ENCODE measurements at regions not wholly inside any gene's neighbourhood (a gene's known extent, or its start where the extent isn't known, plus 50 kb on each side); places are given as distances from the start of the nearest gene placed in this dataset.

DNA sequence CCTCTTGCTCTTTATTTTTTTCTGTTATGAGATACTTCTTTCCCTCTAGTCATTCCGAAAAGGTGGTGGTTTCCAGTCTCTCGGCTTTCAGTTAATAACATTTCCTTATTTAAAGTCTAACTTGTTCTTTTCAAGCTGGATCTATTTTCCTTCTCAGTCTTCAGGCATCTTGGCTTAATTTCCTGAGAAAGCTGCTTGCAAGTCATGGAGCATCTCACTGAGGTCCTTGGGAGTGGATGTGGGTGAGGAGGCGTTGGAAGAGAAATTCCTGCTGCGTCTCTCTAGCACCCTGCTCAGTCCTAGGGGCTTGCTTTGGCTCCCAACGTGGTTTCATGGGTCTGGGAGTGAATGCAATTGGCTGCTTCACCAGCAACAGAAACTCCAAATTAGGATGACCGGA lies 210.2 kb upstream of the MKI67 start:
- ATAC-seq = no peak
- Mint-ChIP-seq H3K4me1 (no peaks in the 10 kb centered on the region), H3K4me3 (no peak overlapping the region), H3K36me3 (no peaks in the 10 kb centered on the region), H3K9me3 (peaks cover 0 to 10% (median 0%) of the 10 kb centered on the region in 9 donors), H3K27ac (no peak overlapping the region), H3K27me3 (peaks cover 6 to 21% (median 15%) of the 10 kb centered on the region in 5 donors)
- no peak for DNase-seq
- POLR2A ChIA-PET = no interaction called here

- no peaks in the 10 kb centered on the region for H3K4me1 Mint-ChIP-seq
- H3K9me3 Mint-ChIP-seq = peaks cover 0 to 10% (median 0%) of the 10 kb centered on the region in 9 donors
- ATAC-seq (no peak), DNase-seq (no peak)
- POLR2A ChIA-PET = no interaction called here
- H3K27ac Mint-ChIP-seq = no peak overlapping the region
- peaks cover 6 to 21% (median 17%) of the 10 kb centered on the region in 5 donors for H3K27me3 Mint-ChIP-seq
- H3K4me3 Mint-ChIP-seq = no peak overlapping the region
- H3K36me3 Mint-ChIP-seq = no peaks in the 10 kb centered on the region
Observed at GRCh38 chr10:128337860-128338378, 211.7 kb upstream of the MKI67 start.

GRCh38 chr10:128338951-128339350 lies 212.7 kb upstream of the MKI67 start:
- H3K27ac Mint-ChIP-seq = no peak overlapping the region
- no peak overlapping the region for H3K4me3 Mint-ChIP-seq
- no peaks in the 10 kb centered on the region for H3K36me3 Mint-ChIP-seq
- no peak for ATAC-seq
- peaks cover 0 to 10% (median 0%) of the 10 kb centered on the region in 9 donors for H3K9me3 Mint-ChIP-seq
- no peak for DNase-seq
- H3K4me1 Mint-ChIP-seq = no peaks in the 10 kb centered on the region
- H3K27me3 Mint-ChIP-seq = peaks cover 4 to 21% (median 14%) of the 10 kb centered on the region in 5 donors
- POLR2A ChIA-PET = no interaction called here

- no peaks in the 10 kb centered on the region for H3K36me3 Mint-ChIP-seq
- no peak overlapping the region for H3K4me3 Mint-ChIP-seq
- DNase-seq (no peak), ATAC-seq (no peak)
- POLR2A ChIA-PET = no interaction called here
- H3K27me3 Mint-ChIP-seq = peaks cover 6 to 21% (median 14%) of the 10 kb centered on the region in 5 donors
- H3K4me1 Mint-ChIP-seq = no peaks in the 10 kb centered on the region
- no peak overlapping the region for H3K27ac Mint-ChIP-seq
- peaks cover 0 to 11% (median 0%) of the 10 kb centered on the region in 9 donors for H3K9me3 Mint-ChIP-seq
Observed at GRCh38 chr10:128339753-128340152, 213.5 kb upstream of the MKI67 start.

DNA sequence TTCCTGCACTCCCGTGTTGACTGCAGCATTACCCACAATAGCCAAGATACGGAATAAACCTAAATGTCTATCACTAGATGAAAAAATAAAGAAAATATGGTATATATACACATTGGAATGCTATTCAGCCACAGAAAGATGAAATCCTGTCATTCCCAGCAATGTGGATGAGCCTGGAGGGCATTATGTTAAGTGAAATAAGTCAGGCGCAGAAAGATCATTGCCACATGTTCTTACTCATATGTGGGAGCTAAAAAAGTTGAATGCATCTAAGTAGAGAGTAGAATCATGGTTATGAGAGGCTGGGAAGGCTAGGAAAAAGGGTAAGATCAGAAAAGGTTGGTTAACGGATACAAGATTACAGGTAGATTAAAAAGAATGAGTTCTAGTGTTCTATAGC lies 219.1 kb upstream of the MKI67 start:
- H3K27me3 Mint-ChIP-seq = peaks cover 0 to 11% (median 5%) of the 10 kb centered on the region in 5 donors
- no peak overlapping the region for H3K27ac Mint-ChIP-seq
- no peaks in the 10 kb centered on the region for H3K4me1 Mint-ChIP-seq
- POLR2A ChIA-PET = no interaction called here
- no peaks in the 10 kb centered on the region for H3K36me3 Mint-ChIP-seq
- ATAC-seq = no peak
- H3K9me3 Mint-ChIP-seq = peaks cover 0 to 11% (median 0%) of the 10 kb centered on the region in 9 donors
- no peak for DNase-seq
- H3K4me3 Mint-ChIP-seq = no peak overlapping the region

DNA sequence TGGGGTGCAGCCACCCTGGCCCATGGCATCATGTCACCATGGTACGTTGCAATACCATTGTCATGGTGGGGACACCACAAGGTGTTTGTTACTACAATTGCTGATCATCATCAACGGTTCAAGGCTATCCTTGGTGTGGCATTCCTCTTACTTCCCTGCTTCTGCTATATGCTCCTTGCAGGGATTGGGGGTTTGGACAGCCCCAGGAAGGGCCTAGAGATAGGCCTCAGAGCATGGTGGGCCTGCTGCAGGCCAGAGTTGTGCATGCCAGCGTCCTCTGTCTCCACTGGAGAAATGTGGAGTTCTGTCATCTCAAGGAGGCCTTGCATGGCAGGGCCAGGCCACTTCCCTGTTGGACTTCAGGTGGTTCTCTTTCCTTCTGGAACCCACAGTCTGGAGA lies 234.6 kb upstream of the MKI67 start:
- POLR2A ChIA-PET = no interaction called here
- Mint-ChIP-seq H3K27me3 (peaks cover 0 to 28% (median 9%) of the 10 kb centered on the region in 5 donors), H3K9me3 (peaks cover 0 to 10% (median 0%) of the 10 kb centered on the region in 9 donors), H3K4me1 (no peaks in the 10 kb centered on the region), H3K36me3 (no peaks in the 10 kb centered on the region), H3K4me3 (no peak overlapping the region), H3K27ac (no peak overlapping the region)
- ATAC-seq (no peak), DNase-seq (no peak)

DNA sequence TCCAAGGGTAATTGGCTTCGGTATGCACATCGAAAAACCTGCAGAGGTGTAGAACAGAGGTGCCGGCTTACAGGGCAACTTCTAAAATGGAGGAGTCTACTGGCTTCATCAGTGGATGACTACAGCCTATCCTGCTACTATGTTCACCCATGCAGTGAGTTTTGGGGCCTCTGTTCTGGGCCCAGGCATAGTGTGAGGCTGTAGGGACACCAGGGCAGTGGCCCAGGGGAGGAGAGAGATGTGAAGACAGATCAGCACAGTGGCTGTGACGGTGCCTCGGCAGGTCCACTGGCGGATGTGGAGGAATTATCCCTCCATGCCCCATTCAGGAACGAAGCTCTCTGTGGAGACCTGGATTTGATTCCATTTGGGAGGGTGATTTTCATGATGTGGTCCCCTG lies 235.3 kb upstream of the MKI67 start:
- H3K36me3 Mint-ChIP-seq = no peaks in the 10 kb centered on the region
- peaks cover 0 to 29% (median 9%) of the 10 kb centered on the region in 5 donors for H3K27me3 Mint-ChIP-seq
- ATAC-seq (no peak), DNase-seq (no peak)
- H3K4me3 Mint-ChIP-seq = no peak overlapping the region
- no peak overlapping the region for H3K27ac Mint-ChIP-seq
- H3K9me3 Mint-ChIP-seq = peaks cover 0 to 10% (median 0%) of the 10 kb centered on the region in 9 donors
- POLR2A ChIA-PET = no interaction called here
- no peaks in the 10 kb centered on the region for H3K4me1 Mint-ChIP-seq

DNA sequence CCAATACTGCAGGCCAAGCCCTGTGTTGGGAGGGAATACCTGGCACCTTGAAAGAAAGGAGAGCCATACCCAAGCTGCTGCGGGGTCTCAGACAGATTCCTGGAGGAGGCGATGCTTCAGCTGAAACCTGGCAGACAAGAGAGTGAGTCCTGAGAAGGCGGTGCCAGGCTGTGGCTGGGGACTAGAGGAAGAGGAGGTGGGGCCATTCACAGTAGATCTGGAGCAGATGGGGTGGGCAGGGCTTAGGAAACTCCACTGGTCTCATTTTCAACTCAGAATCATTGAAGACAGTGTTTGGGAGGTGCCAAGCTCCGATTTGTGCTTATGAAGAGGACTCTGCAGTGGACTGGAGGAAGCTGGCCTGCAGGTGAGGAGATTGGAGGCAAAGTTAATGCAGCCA lies 236.3 kb upstream of the MKI67 start:
- Mint-ChIP-seq H3K27ac (peak overlapping the region in 1 of 10 donors; percentile 19), H3K4me1 (no peaks in the 10 kb centered on the region), H3K9me3 (peaks cover 0 to 10% (median 0%) of the 10 kb centered on the region in 9 donors), H3K27me3 (peaks cover 0 to 28% (median 9%) of the 10 kb centered on the region in 5 donors), H3K36me3 (no peaks in the 10 kb centered on the region), H3K4me3 (no peak overlapping the region)
- ATAC-seq = no peak
- POLR2A ChIA-PET = no interaction called here
- no peak for DNase-seq

GRCh38 chr10:128364631-128365030 lies 238.4 kb upstream of the MKI67 start:
- peaks cover 0 to 10% (median 0%) of the 10 kb centered on the region in 9 donors for H3K9me3 Mint-ChIP-seq
- DNase-seq = no peak
- no peak for ATAC-seq
- H3K36me3 Mint-ChIP-seq = no peaks in the 10 kb centered on the region
- no peak overlapping the region for H3K4me3 Mint-ChIP-seq
- peaks cover 0 to 28% (median 9%) of the 10 kb centered on the region in 5 donors for H3K27me3 Mint-ChIP-seq
- POLR2A ChIA-PET = no interaction called here
- no peaks in the 10 kb centered on the region for H3K4me1 Mint-ChIP-seq
- H3K27ac Mint-ChIP-seq = no peak overlapping the region

DNA sequence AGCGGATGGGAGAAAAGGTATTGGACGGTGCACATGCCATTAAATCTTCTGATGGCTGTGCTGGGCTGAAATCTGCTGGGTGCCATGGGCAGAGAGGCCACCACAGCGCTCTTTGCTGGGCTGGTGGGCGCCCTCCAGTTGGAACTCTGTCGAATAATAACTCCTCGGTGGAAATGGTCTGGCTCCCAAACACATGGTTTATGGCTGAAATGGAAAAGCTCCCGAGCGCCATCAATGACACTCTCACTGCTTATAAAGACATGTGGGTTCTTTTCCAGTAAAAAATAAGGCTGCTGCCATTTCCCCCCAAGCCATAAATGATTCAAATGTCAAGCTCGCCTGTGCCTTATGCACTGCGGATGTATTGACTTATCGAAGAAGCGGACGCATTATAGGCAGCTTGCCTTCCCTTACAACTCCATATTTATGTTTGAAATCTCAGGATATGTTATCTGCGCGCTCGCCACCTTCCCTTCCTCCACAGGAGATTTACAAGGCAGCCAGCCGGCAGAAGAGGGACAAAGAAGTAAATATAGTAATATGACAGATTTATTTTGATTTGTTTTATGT lies 239.0 kb upstream of the MKI67 start:
- Mint-ChIP-seq H3K27me3 (peaks cover 0 to 28% (median 9%) of the 10 kb centered on the region in 5 donors), H3K27ac (no peak overlapping the region), H3K36me3 (no peaks in the 10 kb centered on the region), H3K4me3 (no peak overlapping the region), H3K4me1 (no peaks in the 10 kb centered on the region), H3K9me3 (peaks cover 0 to 10% (median 0%) of the 10 kb centered on the region in 9 donors)
- POLR2A ChIA-PET = no interaction called here
- ATAC-seq (no peak), DNase-seq (no peak)

GRCh38 chr10:128367807-128368206 lies 241.6 kb upstream of the MKI67 start:
- Mint-ChIP-seq H3K27me3 (peaks cover 0 to 18% (median 11%) of the 10 kb centered on the region in 5 donors), H3K27ac (no peak overlapping the region), H3K4me3 (no peak overlapping the region), H3K9me3 (peaks cover 0 to 3% (median 0%) of the 10 kb centered on the region in 9 donors), H3K4me1 (no peaks in the 10 kb centered on the region), H3K36me3 (no peaks in the 10 kb centered on the region)
- no peak for DNase-seq
- no peak for ATAC-seq
- POLR2A ChIA-PET = no interaction called here

GRCh38 chr10:128369101-128369650 lies 243.0 kb upstream of the MKI67 start:
- DNase-seq (no peak), ATAC-seq (no peak)
- POLR2A ChIA-PET = no interaction called here
- Mint-ChIP-seq H3K4me1 (no peaks in the 10 kb centered on the region), H3K27me3 (peaks cover 2 to 21% (median 10%) of the 10 kb centered on the region in 5 donors), H3K36me3 (no peaks in the 10 kb centered on the region), H3K4me3 (no peak overlapping the region), H3K27ac (no peak overlapping the region), H3K9me3 (peaks cover 0 to 3% (median 0%) of the 10 kb centered on the region in 9 donors)

DNA sequence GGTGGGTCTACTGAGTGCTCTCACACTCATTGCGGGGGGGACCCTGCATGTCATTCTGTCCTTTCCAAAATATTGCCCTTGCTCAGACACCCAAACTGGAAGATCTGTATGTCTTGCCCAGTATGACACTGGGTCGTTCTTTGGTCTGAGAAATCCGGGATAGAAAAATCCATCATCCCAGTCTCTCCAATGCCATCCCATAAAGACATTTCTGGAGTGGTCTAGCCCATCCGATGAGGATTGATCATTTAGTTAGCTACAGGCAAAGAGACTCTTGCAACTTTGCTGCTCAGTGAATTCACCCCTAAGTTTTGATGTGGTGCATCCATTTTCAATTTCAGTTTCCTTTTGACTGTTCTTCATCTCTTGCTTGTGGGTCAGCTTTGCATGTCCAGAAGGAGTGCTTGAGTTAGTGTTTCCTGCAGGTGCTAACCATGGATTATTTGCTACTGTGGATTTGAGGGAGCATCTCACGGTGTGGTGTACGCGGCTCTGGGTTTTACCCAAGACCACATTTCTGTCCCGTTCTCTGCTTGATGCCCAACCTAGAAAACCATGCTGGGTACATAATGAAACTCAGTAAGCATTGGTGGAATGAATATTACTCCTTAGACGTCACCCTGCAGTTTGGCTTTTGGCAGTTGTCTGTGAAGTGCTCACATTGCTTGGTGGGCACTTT lies 247.0 kb upstream of the MKI67 start:
- no peak overlapping the region for H3K4me3 Mint-ChIP-seq

More for the DNA sequence above, 247.0 kb upstream of the MKI67 start:
- DNase-seq (no peak), ATAC-seq (no peak)
- Mint-ChIP-seq H3K9me3 (peaks cover 0 to 3% (median 0%) of the 10 kb centered on the region in 9 donors), H3K4me1 (no peaks in the 10 kb centered on the region), H3K36me3 (no peaks in the 10 kb centered on the region), H3K27ac (no peak overlapping the region), H3K27me3 (peaks cover 4 to 40% (median 9%) of the 10 kb centered on the region in 5 donors)
- POLR2A ChIA-PET = no interaction called here
